ENCODE measurements at regions not wholly inside any gene's neighbourhood (a gene's known extent, or its start where the extent isn't known, plus 50 kb on each side); places are given as distances from the start of the nearest gene placed in this dataset.

- TF ChIP-seq, protein P1, sequence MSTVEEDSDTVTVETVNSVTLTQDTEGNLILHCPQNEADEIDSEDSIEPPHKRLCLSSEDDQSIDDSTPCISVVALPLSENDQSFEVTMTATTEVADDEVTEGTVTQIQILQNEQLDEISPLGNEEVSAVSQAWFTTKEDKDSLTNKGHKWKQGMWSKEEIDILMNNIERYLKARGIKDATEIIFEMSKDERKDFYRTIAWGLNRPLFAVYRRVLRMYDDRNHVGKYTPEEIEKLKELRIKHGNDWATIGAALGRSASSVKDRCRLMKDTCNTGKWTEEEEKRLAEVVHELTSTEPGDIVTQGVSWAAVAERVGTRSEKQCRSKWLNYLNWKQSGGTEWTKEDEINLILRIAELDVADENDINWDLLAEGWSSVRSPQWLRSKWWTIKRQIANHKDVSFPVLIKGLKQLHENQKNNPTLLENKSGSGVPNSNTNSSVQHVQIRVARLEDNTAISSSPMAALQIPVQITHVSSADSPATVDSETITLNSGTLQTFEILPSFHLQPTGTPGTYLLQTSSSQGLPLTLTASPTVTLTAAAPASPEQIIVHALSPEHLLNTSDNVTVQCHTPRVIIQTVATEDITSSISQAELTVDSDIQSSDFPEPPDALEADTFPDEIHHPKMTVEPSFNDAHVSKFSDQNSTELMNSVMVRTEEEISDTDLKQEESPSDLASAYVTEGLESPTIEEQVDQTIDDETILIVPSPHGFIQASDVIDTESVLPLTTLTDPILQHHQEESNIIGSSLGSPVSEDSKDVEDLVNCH (CRISPR knock-in tag; IDR thresholded peaks at IDR 0.05), result no peak
- TF ChIP-seq SSRP1 (CRISPR knock-in tag; IDR thresholded peaks at IDR 0.05), result 0 out of 2 replicates have a peak, but pooled peaks have one; percentile 52
- TF ChIP-seq NFYB (CRISPR knock-in tag; IDR thresholded peaks at IDR 0.05), result peak; percentile 27
- TF ChIP-seq ZSCAN22 (CRISPR knock-in tag; IDR thresholded peaks at IDR 0.05), result no peak
- no peak for TF ChIP-seq ZBTB46 (CRISPR knock-in tag; IDR thresholded peaks at IDR 0.05; ENCODE audit: borderline replicate concordance)
- TF ChIP-seq ZFP36 (IDR thresholded peaks at IDR 0.05; ENCODE audit: borderline replicate concordance, low read depth, low read length, partially characterized antibody), result no peak
- TF ChIP-seq GATAD2A (CRISPR knock-in tag; IDR thresholded peaks at IDR 0.05), result peak; percentile 75
- no peak for TF ChIP-seq ZSCAN31 (CRISPR knock-in tag; IDR thresholded peaks at IDR 0.05; ENCODE audit: low read depth)
- peak; percentile 36; the same call in 1 of the 2 replicates for TF ChIP-seq SOX5 (CRISPR knock-in tag; IDR thresholded peaks at IDR 0.05; ENCODE audit: borderline replicate concordance)
- TF ChIP-seq, protein P2, sequence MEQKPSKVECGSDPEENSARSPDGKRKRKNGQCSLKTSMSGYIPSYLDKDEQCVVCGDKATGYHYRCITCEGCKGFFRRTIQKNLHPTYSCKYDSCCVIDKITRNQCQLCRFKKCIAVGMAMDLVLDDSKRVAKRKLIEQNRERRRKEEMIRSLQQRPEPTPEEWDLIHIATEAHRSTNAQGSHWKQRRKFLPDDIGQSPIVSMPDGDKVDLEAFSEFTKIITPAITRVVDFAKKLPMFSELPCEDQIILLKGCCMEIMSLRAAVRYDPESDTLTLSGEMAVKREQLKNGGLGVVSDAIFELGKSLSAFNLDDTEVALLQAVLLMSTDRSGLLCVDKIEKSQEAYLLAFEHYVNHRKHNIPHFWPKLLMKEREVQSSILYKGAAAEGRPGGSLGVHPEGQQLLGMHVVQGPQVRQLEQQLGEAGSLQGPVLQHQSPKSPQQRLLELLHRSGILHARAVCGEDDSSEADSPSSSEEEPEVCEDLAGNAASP (CRISPR knock-in tag; IDR thresholded peaks at IDR 0.05; ENCODE audit: borderline replicate concordance), result no peak
- TF ChIP-seq ATF2 (CRISPR knock-in tag; IDR thresholded peaks at IDR 0.05), result no peak
- TF ChIP-seq SOX6 (IDR thresholded peaks at IDR 0.05), result no peak
- peak; percentile 42; the same call in 1 of the 2 replicates for TF ChIP-seq SOX6 (CRISPR knock-in tag; IDR thresholded peaks at IDR 0.05)
- no peak for TF ChIP-seq RFX1 (IDR thresholded peaks at IDR 0.05)
- TF ChIP-seq ZNF235 (CRISPR knock-in tag; IDR thresholded peaks at IDR 0.05; ENCODE audit: borderline replicate concordance), result no peak
- TF ChIP-seq ZNF441 (CRISPR knock-in tag; IDR thresholded peaks at IDR 0.05; ENCODE audit: borderline replicate concordance), result no peak
- no peak for TF ChIP-seq XBP1 (CRISPR knock-in tag; IDR thresholded peaks at IDR 0.05)
These were observed 157.7 kb downstream of the TOMM20 start (continued) for GRCh38 chr1:234970731-234971476.
